Nephron progenitor cell (in vitro differentiated cells): ENCODE measurements at regions not wholly inside any gene's neighbourhood (a gene's known extent, or its start where the extent isn't known, plus 50 kb on each side); places are given as distances from the start of the nearest gene placed in this dataset.

Source experiments
- DNase-seq: peaks from one replicate; pipeline ENCODE4 v3.0.0; 2021
- H3K27ac Mint-ChIP-seq: 2 replicates; pipeline ENCODE4 v1.8.0; 2021; ENCODE audit warnings: mild to moderate bottlenecking, moderate library complexity, mixed read lengths
- H3K27me3 Mint-ChIP-seq: 2 replicates; pipeline ENCODE4 v1.8.0; 2021; ENCODE audit warnings: mild to moderate bottlenecking, low read depth, mixed read lengths; ENCODE audit not compliant: poor library complexity
- H3K36me3 Mint-ChIP-seq: 2 replicates; pipeline ENCODE4 v1.8.0; 2021; ENCODE audit warnings: low read depth, mixed read lengths
- H3K4me1 Mint-ChIP-seq: 2 replicates; pipeline ENCODE4 v1.8.0; 2021; ENCODE audit warnings: mixed read lengths
- H3K4me3 Mint-ChIP-seq: 2 replicates; pipeline ENCODE4 v1.8.0; 2021; ENCODE audit warnings: mild to moderate bottlenecking, moderate library complexity, mixed read lengths
- H3K9me3 Mint-ChIP-seq: 2 replicates; pipeline ENCODE4 v1.8.0; 2021; ENCODE audit warnings: mild to moderate bottlenecking, moderate library complexity, mixed read lengths
- CTCF ChIP-seq: fragments of 200-600 bp; sonication (generic); IDR thresholded peaks from 2 replicates; pipeline ENCODE4 v1.5.0; 2021; ENCODE audit warnings: antibody characterized with exemption

GRCh38 chr6:126824226-126824625 is 294.2 kb upstream of the RSPO3 start:
- H3K4me3 Mint-ChIP-seq = no peak overlapping the region
- H3K27me3 Mint-ChIP-seq = no peaks in the 10 kb centered on the region
- H3K9me3 Mint-ChIP-seq = no peaks in the 10 kb centered on the region
- no peak for DNase-seq
- H3K4me1 Mint-ChIP-seq = peaks cover 34% of the 10 kb centered on the region
- no peaks in the 10 kb centered on the region for H3K36me3 Mint-ChIP-seq
- H3K27ac Mint-ChIP-seq = peak overlapping the region; percentile 54
- TF ChIP-seq CTCF = no peak

GRCh38 chr6:126824815-126825214 is 293.7 kb upstream of the RSPO3 start:
- no peak for DNase-seq
- H3K4me3 Mint-ChIP-seq = no peak overlapping the region
- no peak for TF ChIP-seq CTCF
- peaks cover 34% of the 10 kb centered on the region for H3K4me1 Mint-ChIP-seq
- peak overlapping the region; percentile 86 for H3K27ac Mint-ChIP-seq
- no peaks in the 10 kb centered on the region for H3K27me3 Mint-ChIP-seq
- H3K36me3 Mint-ChIP-seq = no peaks in the 10 kb centered on the region
- no peaks in the 10 kb centered on the region for H3K9me3 Mint-ChIP-seq

- Mint-ChIP-seq H3K4me1 (peaks cover 32% of the 10 kb centered on the region), H3K9me3 (no peaks in the 10 kb centered on the region), H3K4me3 (no peak overlapping the region), H3K27ac (peak overlapping the region; percentile 1), H3K36me3 (no peaks in the 10 kb centered on the region), H3K27me3 (no peaks in the 10 kb centered on the region)
- no peak for TF ChIP-seq CTCF
- no peak for DNase-seq
Measured at GRCh38 chr6:126826166-126826714, 292.2 kb upstream of the RSPO3 start.

DNA sequence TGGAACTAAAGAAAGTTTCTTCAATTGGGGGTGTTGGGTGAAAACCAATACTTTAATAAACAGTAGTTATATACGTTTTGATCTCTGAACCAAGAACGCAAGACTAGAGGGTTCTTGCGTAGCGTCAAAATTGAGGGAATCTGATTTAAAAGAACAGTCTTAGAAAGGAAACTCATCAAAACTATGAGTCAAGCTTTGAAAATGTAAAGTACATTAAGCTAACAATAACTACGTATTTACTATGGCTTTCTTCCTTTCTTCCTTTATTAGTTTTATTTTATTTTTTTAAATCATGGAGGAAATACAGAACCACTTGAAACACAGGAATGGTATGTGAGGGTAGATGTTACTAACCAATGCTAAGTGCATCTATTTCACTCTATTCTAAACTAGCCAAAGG is 287.0 kb upstream of the RSPO3 start:
- Mint-ChIP-seq H3K27me3 (no peaks in the 10 kb centered on the region), H3K4me1 (peaks cover 21% of the 10 kb centered on the region), H3K36me3 (peaks cover 7% of the 10 kb centered on the region), H3K4me3 (no peak overlapping the region), H3K27ac (peak overlapping the region; percentile 48), H3K9me3 (peaks cover 4% of the 10 kb centered on the region)
- DNase-seq = no peak
- no peak for TF ChIP-seq CTCF

DNA sequence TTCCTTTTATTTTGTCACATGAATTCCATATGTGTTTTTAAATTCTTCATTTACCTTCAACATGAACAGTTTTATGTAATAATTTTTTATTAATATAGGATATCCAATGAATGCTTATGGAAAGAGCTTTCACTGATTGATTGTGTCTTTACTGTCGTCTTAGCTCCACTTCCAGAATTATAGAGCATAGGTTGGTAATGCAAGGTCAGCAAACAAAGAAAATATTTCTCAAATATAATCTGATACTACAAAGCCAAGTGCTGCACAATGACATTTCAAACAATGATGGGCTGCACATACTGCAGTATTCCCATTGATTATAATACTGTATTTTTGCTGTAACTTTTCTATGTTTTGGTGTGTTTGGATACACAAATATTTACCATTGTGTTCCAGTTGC is 275.7 kb upstream of the RSPO3 start:
- no peak for DNase-seq
- no peak for TF ChIP-seq CTCF
- Mint-ChIP-seq H3K4me3 (no peak overlapping the region), H3K27ac (no peak overlapping the region), H3K9me3 (peaks cover 18% of the 10 kb centered on the region), H3K27me3 (peaks cover 4% of the 10 kb centered on the region), H3K36me3 (peaks cover 9% of the 10 kb centered on the region), H3K4me1 (no peaks in the 10 kb centered on the region)

DNA sequence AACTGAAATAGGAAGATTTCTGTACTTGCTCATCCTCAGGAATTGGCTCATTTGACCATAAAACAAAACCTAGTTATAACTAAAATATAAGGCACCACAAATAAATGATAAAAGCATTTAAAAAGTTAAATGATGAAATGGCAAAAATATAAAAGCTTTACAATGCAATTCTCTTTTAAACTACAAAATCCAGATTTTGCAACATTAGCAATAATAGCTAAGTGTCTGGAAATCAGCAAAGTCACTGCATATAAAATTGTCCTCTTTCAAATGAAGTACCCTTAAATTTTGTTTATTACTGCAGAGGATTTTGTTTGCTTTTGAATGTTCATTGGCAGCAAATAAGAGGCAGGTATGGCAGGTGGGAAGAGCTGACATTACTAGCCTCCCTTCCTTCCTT is 270.4 kb upstream of the RSPO3 start:
- Mint-ChIP-seq H3K36me3 (peaks cover 15% of the 10 kb centered on the region), H3K4me3 (no peak overlapping the region), H3K9me3 (peaks cover 20% of the 10 kb centered on the region), H3K27ac (no peak overlapping the region), H3K27me3 (peaks cover 6% of the 10 kb centered on the region), H3K4me1 (peaks cover 10% of the 10 kb centered on the region)
- no peak for TF ChIP-seq CTCF
- no peak for DNase-seq
